ENCODE measurements at regions not wholly inside any gene's neighbourhood (a gene's known extent, or its start where the extent isn't known, plus 50 kb on each side); places are given as distances from the start of the nearest gene placed in this dataset.
"Not testable (repeated sequence)": the region's sequence is repeated elsewhere in the genome, so short reads cannot be mapped to it uniquely, and the experiment has no call there.

- H3K27me3 ChIP-seq (ENCODE audit: insufficient read depth); H3K79me2 ChIP-seq (ENCODE audit: insufficient read depth); H3K4me1 ChIP-seq (ENCODE audit: control insufficient read depth in 1 of 2, insufficient read depth in 2 of 2, low read depth in 1 of 2, low read length in 1 of 2); H3K4me2 ChIP-seq; H3K4me3 ChIP-seq (ENCODE audit: low read depth in 2 of 2, low read length in 1 of 2); POLR2A ChIA-PET; H4K20me1 ChIP-seq (ENCODE audit: insufficient read depth); H3K36me3 ChIP-seq (replicated peaks in 1 of 2; ENCODE audit: control insufficient read depth in 1 of 2, insufficient read depth in 2 of 2, low read length in 1 of 2); H3K27ac ChIP-seq (ENCODE audit: low read depth in 2 of 2, low read length in 1 of 2); H3K9ac ChIP-seq; H3K9me2 ChIP-seq; DNase-seq; H3K9me3 ChIP-seq; H2AFZ ChIP-seq (ENCODE audit: low read depth); H3F3A ChIP-seq (replicated peaks; ENCODE audit: insufficient read depth): not testable (repeated sequence)
- CTCF ChIA-PET = interaction anchor here (0.7 kb wide), 1 partner anchor 189 kb away, joined by 3 read pairs; no protein-coding TSS in a partner anchor
- 0% methylated on average over 1 of the region's 1 CpG for WGBS (ENCODE audit: low lambda C conversion rate)
These were observed 163.6 kb upstream of the HDDC2 start for GRCh38 chr6:125465332-125465731.

- Histone ChIP-seq H3K4me3 (ENCODE audit: low read depth in 2 of 2, low read length in 1 of 2) (no peak overlapping the region), H4K20me1 (ENCODE audit: insufficient read depth) (no peaks in the 10 kb centered on the region), H3F3A (replicated peaks; ENCODE audit: insufficient read depth) (no peaks in the 10 kb centered on the region), H2AFZ (ENCODE audit: low read depth) (no peak overlapping the region), H3K27ac (ENCODE audit: low read depth in 2 of 2, low read length in 1 of 2) (no peak overlapping the region), H3K36me3 (replicated peaks in 1 of 2; ENCODE audit: control insufficient read depth in 1 of 2, insufficient read depth in 2 of 2, low read length in 1 of 2) (no peaks in the 10 kb centered on the region), H3K9me3 (no peaks in the 10 kb centered on the region), H3K27me3 (ENCODE audit: insufficient read depth) (no peaks in the 10 kb centered on the region; the same call in 1 of the 2 replicates), H3K4me2 (no peak overlapping the region), H3K4me1 (ENCODE audit: control insufficient read depth in 1 of 2, insufficient read depth in 2 of 2, low read depth in 1 of 2, low read length in 1 of 2) (no peaks in the 10 kb centered on the region), H3K79me2 (ENCODE audit: insufficient read depth) (no peaks in the 10 kb centered on the region), H3K9ac (no peak overlapping the region), H3K9me2 (no peaks in the 10 kb centered on the region)
- ChIA-PET CTCF (no interaction called here), POLR2A (no interaction called here)
- no peak for DNase-seq
- WGBS (ENCODE audit: low lambda C conversion rate) = 0% methylated on average over 3 of the region's 3 CpGs
- no peak for TF ChIP-seq USF2 (IDR thresholded peaks at IDR 0.05; ENCODE audit: borderline replicate concordance, low read depth, low read length)
- TF ChIP-seq EP300 (IDR thresholded peaks at IDR 0.05; ENCODE audit: borderline replicate concordance in 1 of 2, low read depth in 1 of 2, low read length in 1 of 2) = no peak
- TF ChIP-seq IRF3 (IDR thresholded peaks at IDR 0.05; ENCODE audit: low read depth, low read length) = no peak
- no peak for TF ChIP-seq RXRA (IDR thresholded peaks at IDR 0.05; ENCODE audit: borderline replicate concordance, low read depth)
- no peak for TF ChIP-seq MAX (IDR thresholded peaks at IDR 0.05; ENCODE audit: low read depth)
- TF ChIP-seq FOXM1 (IDR thresholded peaks at IDR 0.05; ENCODE audit: low read depth) = no peak
- TF ChIP-seq CTCF (IDR thresholded peaks at IDR 0.05) = no peak
- no peak for TF ChIP-seq RCOR1 (IDR thresholded peaks at IDR 0.05; ENCODE audit: low read length)
- no peak for TF ChIP-seq ZBTB33 (IDR thresholded peaks at IDR 0.05; ENCODE audit: borderline replicate concordance, low read depth)
- TF ChIP-seq SIN3A (IDR thresholded peaks at IDR 0.05; ENCODE audit: borderline replicate concordance, low read depth, low read length) = no peak
- TF ChIP-seq FOSL2 (IDR thresholded peaks at IDR 0.05; ENCODE audit: borderline replicate concordance, low read depth) = no peak
- TF ChIP-seq MEF2A (IDR thresholded peaks at IDR 0.05; ENCODE audit: borderline replicate concordance, low read depth) = no peak
- TF ChIP-seq ELF1 (IDR thresholded peaks at IDR 0.05) = no peak
- no peak for TF ChIP-seq NRF1 (IDR thresholded peaks at IDR 0.05; ENCODE audit: low read depth, low read length)
- TF ChIP-seq MXI1 (IDR thresholded peaks at IDR 0.05; ENCODE audit: low read depth, low read length) = no peak
These were observed 168.1 kb upstream of the HDDC2 start for GRCh38 chr6:125469915-125470314.
